PC-9 (cell line): ENCODE measurements at regions not wholly inside any gene's neighbourhood (a gene's known extent, or its start where the extent isn't known, plus 50 kb on each side); places are given as distances from the start of the nearest gene placed in this dataset.

Experiments
- BruUV-seq: library from RNA; stranded (reverse); fragments of 400-500 nt; replicated peaks from 2 replicates; lab custom pipeline; 2021; lab: Mats Ljungman, UMichigan
- CTCF ChIA-PET: fragments of 300-600 bp; sonication (Branson Sonifier 250); formaldehyde crosslinking; loops from one replicate; lab custom pipeline; 2022; ENCODE audit warnings: antibody characterized with exemption; lab: Charles Lee
- POLR2A ChIA-PET: fragments of 300-600 bp; sonication (Branson Sonifier 250); formaldehyde crosslinking; loops from one replicate; lab custom pipeline; 2022; ENCODE audit warnings: antibody characterized with exemption; ENCODE audit not compliant: unreplicated experiment; lab: Charles Lee
- DNase-seq, 2 experiments: peaks; one replicate each; pipeline versions ENCODE4 v3.0.0 to v3.0.0-alpha.2; 2015 to 2022; ENCODE audit warnings: mixed read lengths in 1 of 2
- H2AFZ ChIP-seq: fragments of 200-600 bp; sonication (generic); 2 replicates; pipeline ENCODE4 v1.8.1; 2017; ENCODE audit warnings: antibody characterized with exemption
- H3F3A ChIP-seq: fragments of 200-600 bp; sonication (generic); 2 replicates; pipeline ENCODE4 v1.8.1; 2017; ENCODE audit warnings: antibody characterized with exemption, mild to moderate bottlenecking, low read depth; ENCODE audit not compliant: insufficient read depth
- H3K27ac ChIP-seq: fragments of 200-600 bp; sonication (generic); 2 replicates; pipeline ENCODE4 v1.6.1; 2016; ENCODE audit warnings: mixed run types
- H3K27me3 ChIP-seq: fragments of 200-600 bp; sonication (generic); 2 replicates; pipeline ENCODE4 v1.6.1; 2016; ENCODE audit warnings: low read depth, mixed run types; ENCODE audit not compliant: insufficient read depth
- H3K36me3 ChIP-seq: fragments of 200-600 bp; sonication (generic); 2 replicates; pipeline ENCODE4 v1.6.1; 2016; ENCODE audit warnings: low read depth, mixed run types
- H3K4me1 ChIP-seq: fragments of 200-600 bp; sonication (generic); replicated peaks from 2 replicates; pipeline ENCODE4 v1.6.1; 2016; ENCODE audit warnings: mixed run types; ENCODE audit not compliant: insufficient read depth
- H3K4me2 ChIP-seq: fragments of 200-600 bp; sonication (generic); 2 replicates; pipeline ENCODE4 v1.6.1; 2017; ENCODE audit warnings: mixed run types
- H3K4me3 ChIP-seq: fragments of 200-600 bp; sonication (generic); 2 replicates; pipeline ENCODE4 v1.6.1; 2016; ENCODE audit warnings: mixed run types
- H3K79me2 ChIP-seq: fragments of 200-600 bp; sonication (generic); 2 replicates; pipeline ENCODE4 v1.6.1; 2017; ENCODE audit warnings: low read depth, mixed run types
- H3K9me2 ChIP-seq: fragments of 200-600 bp; sonication (generic); 2 replicates; pipeline ENCODE4 v1.8.1; 2017; ENCODE audit warnings: mild to moderate bottlenecking; ENCODE audit not compliant: insufficient read depth
- H3K9me3 ChIP-seq: fragments of 200-600 bp; sonication (generic); 2 replicates; pipeline ENCODE4 v1.8.1; 2016; ENCODE audit warnings: low read depth; ENCODE audit not compliant: insufficient read depth
- H4K20me1 ChIP-seq: fragments of 200-600 bp; sonication (generic); 2 replicates; pipeline ENCODE4 v1.8.1; 2017; ENCODE audit not compliant: insufficient read depth
- EZH2 ChIP-seq: fragments of 200-600 bp; sonication (generic); IDR thresholded peaks from 2 replicates; pipeline ENCODE4 v1.8.0; 2017; ENCODE audit warnings: antibody characterized with exemption, low read depth
- intact Hi-C: fragments of 100-400 bp; cut with micrococcal nuclease; formaldehyde crosslinking; loops from one replicate; pipeline ENCODE4 v1.10.0; 2022; ENCODE audit not compliant: unreplicated experiment
- TF ChIP-seq, protein P1 (sequence below): fragments of 200-600 bp; sonication (generic); conservative IDR thresholded peaks from 2 replicates; pipeline ENCODE4 v1.6.1; 2017; ENCODE audit warnings: mixed run types, antibody characterized with exemption, mild to moderate bottlenecking, moderate library complexity

DNA sequence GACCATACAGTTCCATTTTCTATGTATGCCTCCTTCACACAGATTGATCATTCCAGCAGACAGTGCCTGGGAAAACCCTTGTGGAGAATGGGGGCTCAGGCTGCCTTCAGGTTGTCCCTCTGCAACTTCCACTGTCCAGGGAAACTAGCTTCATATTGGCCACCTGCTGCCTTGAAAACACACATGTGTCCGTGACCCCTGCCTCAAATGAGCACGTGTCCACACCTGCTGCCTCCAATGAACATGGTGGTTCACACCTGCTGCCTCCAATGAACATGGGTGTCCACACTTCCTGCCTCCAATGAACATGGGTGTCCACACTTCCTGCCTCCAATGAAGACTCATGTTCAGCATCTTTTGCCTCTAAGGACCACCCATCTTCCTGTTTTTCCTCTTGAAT lies 185.4 kb upstream of the ADCY2 start:
- peaks cover 5% of the 10 kb centered on the region; the same call in 1 of the 2 replicates for H3K9me2 ChIP-seq

DNA sequence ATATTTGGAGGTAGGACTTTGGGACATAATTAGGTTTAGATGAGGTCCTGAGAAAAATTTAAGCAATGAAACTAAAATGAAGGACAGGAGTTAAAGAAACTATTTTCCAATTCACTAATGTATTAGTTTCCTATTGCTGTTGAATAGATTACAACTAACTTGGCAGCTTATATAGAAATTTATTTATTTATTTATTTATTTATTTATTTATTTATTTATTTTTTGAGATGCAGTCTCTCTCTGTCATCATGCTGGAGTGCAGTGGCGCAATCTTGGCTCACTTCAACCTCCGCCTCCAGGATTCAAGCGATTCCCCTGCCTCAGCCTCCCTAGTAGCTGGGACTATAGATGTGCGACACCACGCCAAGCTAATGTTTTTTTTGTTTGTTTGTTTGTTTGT lies 182.4 kb upstream of the ADCY2 start:
- H3K27ac ChIP-seq = no peak overlapping the region
- intact Hi-C loops = no loop called here
- 0 out of 2 replicates have a peak, but pooled peaks cover 4% of the 10 kb centered on the region for H3K27me3 ChIP-seq
- TF ChIP-seq, protein P1, sequence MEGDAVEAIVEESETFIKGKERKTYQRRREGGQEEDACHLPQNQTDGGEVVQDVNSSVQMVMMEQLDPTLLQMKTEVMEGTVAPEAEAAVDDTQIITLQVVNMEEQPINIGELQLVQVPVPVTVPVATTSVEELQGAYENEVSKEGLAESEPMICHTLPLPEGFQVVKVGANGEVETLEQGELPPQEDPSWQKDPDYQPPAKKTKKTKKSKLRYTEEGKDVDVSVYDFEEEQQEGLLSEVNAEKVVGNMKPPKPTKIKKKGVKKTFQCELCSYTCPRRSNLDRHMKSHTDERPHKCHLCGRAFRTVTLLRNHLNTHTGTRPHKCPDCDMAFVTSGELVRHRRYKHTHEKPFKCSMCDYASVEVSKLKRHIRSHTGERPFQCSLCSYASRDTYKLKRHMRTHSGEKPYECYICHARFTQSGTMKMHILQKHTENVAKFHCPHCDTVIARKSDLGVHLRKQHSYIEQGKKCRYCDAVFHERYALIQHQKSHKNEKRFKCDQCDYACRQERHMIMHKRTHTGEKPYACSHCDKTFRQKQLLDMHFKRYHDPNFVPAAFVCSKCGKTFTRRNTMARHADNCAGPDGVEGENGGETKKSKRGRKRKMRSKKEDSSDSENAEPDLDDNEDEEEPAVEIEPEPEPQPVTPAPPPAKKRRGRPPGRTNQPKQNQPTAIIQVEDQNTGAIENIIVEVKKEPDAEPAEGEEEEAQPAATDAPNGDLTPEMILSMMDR = no peak
- no peak for TF ChIP-seq EZH2
- H2AFZ ChIP-seq = no peak overlapping the region
- no peak overlapping the region for H3K4me2 ChIP-seq
- no TSS peak for BruUV-seq
- H4K20me1 ChIP-seq = no peaks in the 10 kb centered on the region
- DNase-seq = no peak
- H3K9me3 ChIP-seq = no peaks in the 10 kb centered on the region
- H3K79me2 ChIP-seq = no peaks in the 10 kb centered on the region
- no peak overlapping the region for H3K4me3 ChIP-seq
- peaks cover 5% of the 10 kb centered on the region; the same call in 1 of the 2 replicates for H3K9me2 ChIP-seq
- H3F3A ChIP-seq = no peaks in the 10 kb centered on the region
- H3K4me1 ChIP-seq = no peaks in the 10 kb centered on the region
- CTCF ChIA-PET = no interaction called here
- POLR2A ChIA-PET = no interaction called here
- no peaks in the 10 kb centered on the region for H3K36me3 ChIP-seq

More for the DNA sequence above, 185.4 kb upstream of the ADCY2 start:
- Histone ChIP-seq H3K27me3 (0 out of 2 replicates have a peak, but pooled peaks cover 4% of the 10 kb centered on the region), H3K27ac (no peak overlapping the region), H3K79me2 (no peaks in the 10 kb centered on the region), H4K20me1 (no peaks in the 10 kb centered on the region), H3K4me3 (no peak overlapping the region), H3F3A (no peaks in the 10 kb centered on the region), H3K4me1 (no peaks in the 10 kb centered on the region), H3K4me2 (no peak overlapping the region), H3K9me3 (no peaks in the 10 kb centered on the region), H2AFZ (no peak overlapping the region), H3K36me3 (no peaks in the 10 kb centered on the region)
- no TSS peak for BruUV-seq
- DNase-seq = no peak
- intact Hi-C loops = no loop called here
- ChIA-PET CTCF (no interaction called here), POLR2A (no interaction called here)
- TF ChIP-seq EZH2 = no peak
- TF ChIP-seq, protein P1 = no peak

DNA sequence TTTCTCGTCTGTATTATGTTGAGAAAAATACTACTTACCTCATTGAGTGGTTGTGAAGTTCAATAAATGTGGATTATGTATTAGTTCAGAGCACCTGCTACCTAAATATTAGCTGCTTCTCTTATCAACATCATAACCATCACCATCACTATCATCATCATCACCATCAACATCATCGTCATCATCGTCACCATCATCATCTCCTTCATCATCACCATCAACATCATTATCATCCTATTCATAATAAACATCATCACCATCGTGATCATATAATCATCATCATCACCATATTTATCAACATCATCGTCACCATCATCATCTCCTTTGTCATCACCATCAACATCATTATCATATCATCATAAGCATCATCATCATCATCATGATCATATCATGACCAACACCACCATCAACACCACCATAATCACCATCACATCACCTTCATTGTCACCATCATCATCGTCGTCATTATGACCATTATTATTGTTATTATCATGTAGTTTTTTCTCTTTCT lies 181.0 kb upstream of the ADCY2 start:
- ChIA-PET POLR2A (no interaction called here), CTCF (no interaction called here)
- no peaks in the 10 kb centered on the region for H3K4me1 ChIP-seq
- BruUV-seq = no TSS peak
- no peaks in the 10 kb centered on the region for H3K79me2 ChIP-seq
- 0 out of 2 replicates have a peak, but pooled peaks cover 4% of the 10 kb centered on the region for H3K27me3 ChIP-seq
- intact Hi-C loops = no loop called here
- H3K36me3 ChIP-seq = no peaks in the 10 kb centered on the region
- peaks cover 5% of the 10 kb centered on the region; the same call in 1 of the 2 replicates for H3K9me2 ChIP-seq
- H3F3A ChIP-seq = no peaks in the 10 kb centered on the region
- DNase-seq = no peak
- no peaks in the 10 kb centered on the region for H4K20me1 ChIP-seq
- no peaks in the 10 kb centered on the region for H3K9me3 ChIP-seq
- no peak overlapping the region for H2AFZ ChIP-seq
- no peak overlapping the region for H3K27ac ChIP-seq
- no peak overlapping the region for H3K4me2 ChIP-seq
- TF ChIP-seq, protein P1 = no peak
- no peak for TF ChIP-seq EZH2
- no peak overlapping the region for H3K4me3 ChIP-seq
